Right lung (tissue), 2 donors: ENCODE measurements at regions not wholly inside any gene's neighbourhood (a gene's known extent, or its start where the extent isn't known, plus 50 kb on each side); places are given as distances from the start of the nearest gene placed in this dataset.

Experiments used
- DNase-seq, 2 donors: peaks; one replicate each; pipeline ENCODE4 v3.0.0-alpha.2; 2013

DNA sequence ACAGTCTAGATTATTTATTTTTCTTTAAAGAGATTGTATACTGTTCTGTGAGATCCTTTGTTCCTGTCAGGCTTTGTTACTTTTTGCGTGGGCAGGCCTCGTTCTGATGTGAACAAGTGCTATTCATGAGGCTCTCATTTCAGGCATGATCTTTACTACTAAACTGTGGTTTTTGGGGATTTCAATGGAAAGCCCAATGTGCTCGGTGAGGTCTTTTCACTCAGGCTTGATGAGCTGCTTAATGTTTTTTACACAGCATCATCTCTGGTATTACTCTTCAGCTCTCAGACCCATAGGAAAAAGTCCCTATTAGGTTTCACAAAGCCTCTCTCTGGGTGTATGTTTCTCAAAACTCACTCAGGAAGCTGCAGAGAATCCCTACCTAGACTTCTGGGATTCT, 419.4 kb downstream of the GPATCH2 start:
- DNase-seq: no peak

DNA sequence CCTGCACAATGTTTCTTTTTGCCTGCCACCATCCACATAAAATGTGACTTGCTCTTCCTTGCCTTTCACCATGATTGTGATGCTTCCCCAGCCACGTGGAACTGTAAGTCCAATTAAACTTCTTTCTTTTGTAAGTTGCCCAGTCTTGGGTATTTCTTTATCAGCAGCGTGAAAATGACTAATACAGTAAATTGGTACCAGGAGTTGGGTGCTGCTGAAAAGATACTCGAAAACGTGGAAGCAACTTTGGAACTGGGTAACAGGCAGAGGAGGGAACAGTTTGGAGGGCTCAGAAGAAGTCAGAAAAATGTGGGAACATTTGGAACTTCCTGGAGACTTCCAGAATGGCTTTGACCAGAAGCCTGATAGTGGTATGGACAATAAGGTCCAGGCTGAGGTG, 425.3 kb downstream of the GPATCH2 start:
- no peak for DNase-seq

DNA sequence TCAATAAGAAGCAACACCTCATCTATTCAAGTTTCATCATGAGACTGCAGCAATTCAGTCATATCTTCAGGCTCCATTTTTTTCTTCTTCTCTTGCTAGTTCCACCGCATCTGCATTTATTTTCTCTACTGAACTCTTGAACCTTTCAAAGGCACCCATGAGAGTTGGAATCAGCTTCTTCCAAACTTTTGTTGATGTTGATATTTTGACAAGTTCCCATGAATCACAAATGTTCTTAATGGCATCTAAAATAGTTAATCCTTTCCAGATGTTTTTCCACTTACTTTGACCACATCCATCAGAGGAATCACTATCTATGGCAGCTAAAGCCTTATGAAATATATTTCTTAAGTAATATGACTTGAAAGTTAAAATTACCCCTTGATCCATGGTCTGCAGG, 434.3 kb downstream of the GPATCH2 start:
- DNase-seq: no peak

DNA sequence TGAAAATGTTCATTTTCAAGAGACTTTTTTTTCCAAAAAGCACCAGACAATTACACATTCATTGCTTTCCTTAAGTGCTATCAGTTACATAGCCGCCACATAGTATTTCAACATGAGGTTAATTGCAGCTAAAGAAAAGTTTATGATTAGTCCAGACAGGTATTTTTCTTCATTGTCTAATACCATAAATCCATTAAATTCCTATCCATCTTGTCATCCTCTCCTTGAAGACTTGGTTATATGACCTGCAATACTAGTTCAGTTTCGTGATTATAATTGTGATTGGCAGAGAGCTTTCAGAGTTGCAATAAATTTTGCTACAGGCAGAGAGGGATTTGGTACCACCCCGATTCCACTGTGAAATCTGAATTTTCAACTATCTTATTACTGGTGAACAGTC, 437.7 kb downstream of the GPATCH2 start:
- no peak for DNase-seq

DNA sequence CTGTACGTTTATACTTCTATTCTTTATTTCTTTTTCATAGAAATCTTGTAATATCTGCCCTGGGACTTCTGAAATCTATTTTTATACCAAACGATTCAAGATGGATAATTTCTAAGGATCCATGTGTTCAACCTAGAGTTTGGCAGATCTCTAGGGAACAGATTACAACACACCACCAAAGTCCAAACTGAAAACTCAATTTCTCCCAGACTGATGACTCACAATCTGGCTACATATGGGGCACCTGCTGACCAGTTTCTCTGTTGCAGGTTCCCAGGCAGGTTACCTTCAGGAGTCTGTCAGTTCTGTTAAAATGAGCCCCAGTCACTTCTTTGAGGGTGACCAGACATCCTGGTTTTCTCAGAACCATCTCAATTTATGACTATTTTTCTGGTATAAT, 439.4 kb downstream of the GPATCH2 start:
- no peak for DNase-seq

DNA sequence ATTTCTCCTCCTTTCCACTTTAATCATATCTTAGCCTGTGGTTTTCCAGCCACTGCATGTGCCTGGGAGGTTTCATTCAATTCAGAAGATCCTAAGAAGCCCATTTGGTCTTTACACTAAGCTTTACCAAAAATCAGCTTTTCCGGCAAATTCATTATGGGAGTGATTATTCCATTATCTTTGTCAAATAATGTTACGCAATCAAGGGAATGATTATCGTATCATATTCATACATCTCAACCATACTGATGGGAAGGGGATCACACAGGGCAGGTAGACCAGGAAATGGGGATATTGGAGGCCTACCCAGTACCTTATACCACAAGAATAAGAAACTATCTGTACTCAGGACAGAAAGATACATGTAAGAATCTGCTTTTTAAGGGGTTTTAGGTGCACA, 440.5 kb downstream of the GPATCH2 start:
- DNase-seq: no peak

DNA sequence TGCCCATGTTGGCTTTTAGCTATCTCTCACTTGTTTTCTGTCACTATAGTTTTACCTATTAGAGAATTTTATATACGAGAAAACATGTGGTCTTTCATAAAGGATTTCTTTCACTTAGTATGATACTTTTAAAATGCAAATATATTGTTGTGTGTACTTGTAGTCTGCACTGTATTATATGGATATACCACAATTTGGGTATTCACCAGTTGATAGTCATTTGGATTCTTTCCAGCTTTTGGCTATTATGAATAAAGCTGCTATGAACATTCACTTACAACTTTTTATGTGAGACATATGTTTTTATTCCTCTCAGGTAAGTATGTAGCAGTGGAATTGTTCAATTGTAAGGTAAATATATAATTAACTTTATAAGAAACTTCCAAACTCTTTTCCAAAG, 441.5 kb downstream of the GPATCH2 start:
- DNase-seq: no peak

DNA sequence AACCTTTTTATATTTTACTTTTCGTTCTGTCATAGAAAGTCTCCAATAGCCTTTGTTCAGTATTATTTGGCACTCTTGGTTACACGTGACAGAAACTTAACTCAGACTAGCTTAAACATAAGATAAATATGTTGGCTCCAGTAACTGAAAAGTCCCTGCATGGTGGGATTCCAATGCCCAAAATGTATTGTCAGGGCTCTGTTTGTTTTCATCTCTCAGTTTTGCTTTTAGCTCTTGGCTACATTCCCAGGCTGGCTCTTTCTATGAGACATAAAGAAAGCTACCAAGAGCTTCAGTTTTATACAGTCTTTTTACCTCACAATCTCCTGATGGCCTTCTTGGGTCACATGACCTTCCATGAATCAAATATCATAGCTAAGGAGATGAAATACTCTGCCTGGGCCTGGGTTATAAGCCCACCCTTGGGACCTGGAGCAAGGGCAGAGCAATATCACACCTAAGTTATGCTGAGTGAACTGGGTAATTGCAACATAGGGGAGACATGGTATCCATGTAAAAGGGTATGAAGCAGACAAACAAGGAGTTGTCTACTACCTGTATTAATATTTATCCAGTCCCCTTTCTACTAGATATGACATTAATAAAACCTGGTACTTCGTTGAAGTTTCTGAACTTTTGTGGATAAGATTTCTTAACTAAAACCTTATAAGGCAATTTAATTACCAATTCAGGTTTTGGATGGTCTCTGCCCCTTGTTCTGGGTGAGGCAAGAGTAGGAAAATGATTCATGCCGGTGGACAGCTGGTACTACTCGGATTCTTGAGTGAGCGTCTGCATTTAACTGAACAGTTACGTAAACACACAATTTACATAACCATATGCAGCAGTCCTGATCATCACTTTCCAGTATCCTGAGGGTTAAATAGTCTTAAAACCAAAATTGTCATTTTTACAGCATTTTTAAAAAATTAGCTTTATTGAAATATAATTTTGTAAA, 442.3 kb downstream of the GPATCH2 start:
- DNase-seq: peak; percentile 62 to 63

DNA sequence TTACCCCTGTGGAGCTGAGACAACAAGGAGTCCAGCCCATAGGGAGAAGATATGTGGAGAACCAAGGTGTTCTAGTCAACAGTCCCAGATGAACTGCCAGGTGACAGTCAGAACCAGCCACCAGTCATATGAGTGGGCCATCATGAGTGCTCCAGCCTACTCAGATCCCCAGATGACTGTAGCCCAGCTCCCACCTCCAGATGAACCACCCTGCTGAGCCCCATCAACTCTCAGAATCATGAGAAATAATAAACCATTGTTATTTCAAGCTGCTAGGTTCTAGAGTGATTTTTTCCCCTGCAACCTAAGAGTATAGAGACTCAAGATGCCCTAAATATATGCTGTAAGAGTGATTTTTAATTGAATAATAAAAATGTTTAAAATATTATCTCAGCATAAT, 444.2 kb downstream of the GPATCH2 start:
- DNase-seq: no peak

DNA sequence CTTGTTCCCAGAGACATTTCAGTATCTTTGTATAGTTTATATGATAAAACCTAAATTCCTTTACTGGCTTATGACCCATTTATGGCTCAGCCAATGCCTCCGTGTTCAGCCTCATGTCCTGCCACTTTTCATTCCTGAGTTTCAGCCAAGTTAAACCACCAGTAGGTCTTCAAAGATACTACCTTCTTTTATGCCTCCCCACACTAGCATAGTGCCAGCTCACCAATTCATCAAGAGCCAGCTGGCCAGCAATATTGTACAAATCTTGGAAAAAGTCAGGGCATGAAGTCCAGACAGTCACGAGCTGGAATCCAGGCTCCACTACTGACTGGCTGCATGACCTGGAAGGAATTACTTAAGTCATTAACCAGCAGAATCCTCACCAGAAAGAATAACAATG, 446.0 kb downstream of the GPATCH2 start:
- no peak for DNase-seq

DNA sequence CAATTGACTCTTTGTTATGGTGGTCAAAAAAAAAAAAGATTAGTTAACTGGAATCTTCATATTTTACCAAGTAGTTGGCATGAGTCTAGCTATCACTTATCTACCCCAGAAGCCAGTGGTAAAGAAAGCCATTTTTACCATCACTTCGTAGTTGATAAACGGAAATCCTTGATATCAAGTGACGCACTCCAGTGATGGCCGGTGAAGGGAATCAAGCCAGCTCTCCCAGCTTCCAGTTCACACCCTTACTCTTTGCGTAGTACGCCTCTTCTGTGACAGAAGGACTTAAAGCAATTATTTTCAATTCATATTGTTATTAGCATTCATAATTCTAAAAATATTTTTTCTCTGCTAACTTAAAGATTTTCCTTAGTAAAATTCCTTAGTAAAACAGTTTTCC, 447.9 kb downstream of the GPATCH2 start:
- DNase-seq: no peak

DNA sequence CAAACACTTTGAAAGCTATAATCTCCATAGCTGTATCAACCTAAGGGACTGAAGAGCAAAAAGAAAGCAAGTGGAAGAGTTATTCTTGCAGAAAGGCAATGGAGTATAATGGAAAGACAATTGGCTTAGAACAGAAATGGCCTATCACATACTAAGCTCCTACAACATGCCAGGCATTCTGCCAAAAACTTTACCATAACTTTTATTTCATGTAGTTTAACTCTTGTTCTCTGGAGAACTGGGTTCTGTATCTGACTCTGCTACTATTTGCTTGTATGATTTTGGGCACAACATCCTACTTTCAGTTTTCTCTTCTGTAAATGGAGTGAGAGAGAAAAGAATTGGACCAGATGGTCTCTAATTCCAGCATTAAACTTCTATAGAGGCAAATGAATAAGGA, 449.1 kb downstream of the GPATCH2 start:
- DNase-seq: peak in 1 of 2 donors; percentile 7

DNA sequence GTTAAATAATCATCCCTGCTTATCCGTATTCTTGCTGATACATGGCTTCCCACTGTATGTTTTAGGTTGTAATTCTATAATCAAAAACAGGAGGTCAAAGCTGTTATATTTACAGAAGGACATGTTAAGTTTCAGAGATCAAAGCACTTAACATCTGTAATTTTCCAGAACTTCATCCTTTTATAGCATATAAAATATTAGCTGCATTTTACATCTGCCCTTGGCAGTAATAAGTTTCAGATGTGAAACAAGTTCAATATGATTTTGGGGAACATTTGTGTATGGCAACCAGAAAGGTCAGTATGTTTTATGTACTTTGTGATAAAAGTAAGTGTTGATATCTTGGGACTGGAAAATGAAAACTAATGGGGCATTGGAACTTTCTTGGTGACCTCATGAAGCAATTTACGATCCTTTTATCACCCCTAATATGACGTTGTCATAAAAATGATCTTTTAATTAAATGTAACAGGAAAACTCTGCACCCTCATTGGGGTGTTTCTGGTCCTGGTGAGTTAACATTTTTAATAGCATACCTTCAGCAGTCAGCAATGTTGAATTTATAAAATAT, 449.6 kb downstream of the GPATCH2 start:
- no peak for DNase-seq

DNA sequence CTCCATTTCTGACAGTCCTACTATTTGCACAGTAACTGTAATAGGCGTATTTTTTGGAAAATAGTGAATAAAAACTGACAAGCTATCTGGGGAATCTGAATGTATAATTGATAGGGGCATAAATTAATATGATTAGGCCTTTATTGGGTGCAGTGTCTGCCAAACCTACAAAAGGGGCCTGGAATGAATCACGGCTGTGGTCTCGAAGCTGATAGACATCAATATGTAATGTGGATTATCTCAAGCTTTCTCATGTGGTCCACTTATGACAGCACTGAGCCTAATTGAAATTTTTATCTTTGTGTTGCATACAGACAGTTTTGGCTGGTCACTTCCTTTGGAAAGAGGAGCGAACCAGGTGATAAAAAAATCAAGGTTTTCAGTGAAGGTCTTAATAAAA, 450.4 kb downstream of the GPATCH2 start:
- no peak for DNase-seq

DNA sequence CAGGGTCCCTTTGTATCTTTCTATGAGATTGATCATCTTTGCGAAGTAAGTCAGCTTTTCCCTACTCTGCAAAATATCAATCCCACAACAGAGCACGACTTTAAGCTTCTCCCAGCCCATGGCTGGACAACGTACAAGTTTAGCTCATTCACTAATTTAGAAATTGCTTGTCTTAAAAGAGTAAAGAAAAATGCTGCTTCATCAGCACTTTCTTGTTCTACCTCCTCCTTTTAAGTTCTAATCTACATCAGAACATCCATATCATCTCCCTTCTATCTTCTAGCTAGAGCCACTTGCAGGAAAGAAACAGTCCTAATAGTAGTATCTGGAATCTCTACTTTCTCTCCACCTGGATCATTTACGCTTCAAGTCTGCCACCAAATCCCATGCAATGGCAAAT, 441.2 kb upstream of the ESRRG start:
- no peak for DNase-seq

DNA sequence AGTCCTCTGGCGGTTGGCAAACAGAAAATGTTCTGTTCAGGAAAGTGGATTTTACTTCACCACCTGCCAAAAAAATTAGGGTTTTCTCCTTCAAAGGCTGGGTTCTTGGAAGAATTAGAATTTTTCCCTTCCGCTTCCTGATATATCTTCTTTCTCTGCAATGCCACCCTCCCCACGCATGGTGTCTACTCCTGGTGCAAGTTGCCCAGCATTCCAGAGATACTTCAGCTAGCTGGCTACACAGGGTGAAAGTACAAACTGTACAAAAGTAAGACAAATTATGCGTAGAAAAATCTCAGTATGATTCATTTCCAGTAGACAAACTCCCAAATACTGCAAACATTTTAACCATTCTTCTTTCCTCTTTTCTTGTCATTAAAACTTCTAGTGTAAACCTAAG, 430.1 kb upstream of the ESRRG start:
- no peak for DNase-seq

DNA sequence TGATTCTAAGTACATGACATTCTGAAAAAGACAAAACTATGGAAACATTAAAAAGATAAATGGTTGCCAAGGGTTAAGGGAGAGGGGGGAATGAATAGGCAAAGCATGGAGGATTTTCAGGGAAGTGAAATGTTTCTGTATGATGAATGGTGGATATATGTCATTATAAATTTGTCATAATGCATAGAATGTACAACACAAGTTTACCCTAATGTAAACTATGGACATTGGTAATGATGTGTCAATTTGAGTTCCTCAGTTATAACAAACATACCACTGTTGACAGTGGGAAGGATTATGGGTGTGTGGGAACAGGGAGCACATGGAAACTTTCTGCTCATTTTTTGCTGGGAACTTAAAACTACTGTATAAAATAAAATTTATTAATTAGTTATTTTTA, 427.1 kb upstream of the ESRRG start:
- DNase-seq: no peak

DNA sequence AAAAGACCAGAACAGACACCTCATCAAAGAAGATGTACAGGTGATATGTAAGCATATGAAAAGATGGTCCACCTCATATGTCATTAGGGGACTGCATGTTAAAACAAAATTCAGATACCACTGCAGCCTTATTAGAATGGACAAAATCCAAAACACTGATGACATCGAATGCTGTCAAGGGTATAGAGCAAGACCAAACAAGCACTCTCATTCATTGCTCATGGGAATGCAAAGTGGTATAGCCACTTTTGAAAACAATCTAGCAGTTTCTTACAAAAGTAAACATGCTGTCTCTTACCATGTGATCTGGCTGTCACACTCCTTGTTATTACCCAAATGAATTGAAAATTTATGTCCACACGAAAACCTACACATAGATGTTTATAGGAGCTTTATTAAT, 426.6 kb upstream of the ESRRG start:
- no peak for DNase-seq

DNA sequence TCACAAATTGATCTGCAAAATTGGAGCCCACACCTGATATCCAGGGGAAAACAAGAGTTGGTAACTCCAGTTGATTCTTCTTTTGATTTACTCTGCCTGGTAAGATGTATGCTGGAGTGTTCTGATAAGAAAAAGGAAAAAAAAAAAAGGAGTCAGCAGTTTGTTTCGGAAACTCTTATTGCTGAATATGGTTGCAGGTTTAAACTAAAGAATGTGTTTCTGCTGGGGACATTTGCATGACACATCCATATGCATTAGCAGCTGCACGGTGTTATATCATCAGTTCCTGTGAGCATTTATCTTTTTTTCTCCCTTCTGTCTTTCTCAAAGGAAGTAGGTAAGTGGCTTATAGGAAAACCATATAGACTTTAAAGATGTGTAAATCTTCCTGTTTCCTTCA, 418.5 kb upstream of the ESRRG start:
- no peak for DNase-seq

DNA sequence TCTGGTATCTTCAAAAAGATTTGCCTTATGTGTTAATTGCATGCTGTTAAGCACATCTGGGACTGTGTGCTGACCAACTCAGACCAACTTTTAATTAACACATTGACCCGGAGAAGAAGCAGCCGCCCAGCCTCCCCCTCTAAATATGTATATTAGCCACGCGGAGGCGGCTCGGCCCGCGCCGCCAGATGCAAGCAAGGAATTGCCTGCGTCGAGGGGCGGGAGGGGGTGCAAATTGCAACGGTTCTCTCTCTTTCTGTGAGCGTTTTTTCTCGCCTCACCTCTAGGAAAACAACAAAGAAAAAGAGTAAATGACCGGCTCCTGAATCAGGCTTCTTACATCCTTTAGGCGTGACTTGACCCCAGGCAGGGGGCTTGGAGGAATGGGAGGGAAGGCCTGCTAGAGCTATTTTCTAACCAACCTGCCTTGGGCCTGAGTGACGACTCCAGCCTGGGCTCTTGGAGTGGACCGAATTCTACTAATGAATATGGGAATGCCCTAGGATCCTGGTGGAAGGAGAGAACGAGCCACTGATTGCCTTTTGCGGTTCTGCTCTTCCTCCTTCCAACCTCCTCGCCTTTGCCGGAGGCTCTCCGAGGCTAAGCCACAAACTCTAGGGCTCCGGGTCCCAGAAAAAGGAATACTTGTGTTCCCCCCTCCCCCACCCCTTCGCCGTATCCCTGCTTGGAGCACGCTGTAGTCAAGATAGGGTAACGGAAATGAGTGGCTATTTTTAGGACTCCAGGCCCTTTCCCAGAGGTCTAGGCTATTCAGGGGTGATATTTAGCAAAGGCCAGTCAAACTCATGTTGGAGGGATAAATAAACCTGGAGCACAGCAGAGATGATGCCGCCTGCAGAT, 417.0 kb upstream of the ESRRG start:
- DNase-seq: no peak

DNA sequence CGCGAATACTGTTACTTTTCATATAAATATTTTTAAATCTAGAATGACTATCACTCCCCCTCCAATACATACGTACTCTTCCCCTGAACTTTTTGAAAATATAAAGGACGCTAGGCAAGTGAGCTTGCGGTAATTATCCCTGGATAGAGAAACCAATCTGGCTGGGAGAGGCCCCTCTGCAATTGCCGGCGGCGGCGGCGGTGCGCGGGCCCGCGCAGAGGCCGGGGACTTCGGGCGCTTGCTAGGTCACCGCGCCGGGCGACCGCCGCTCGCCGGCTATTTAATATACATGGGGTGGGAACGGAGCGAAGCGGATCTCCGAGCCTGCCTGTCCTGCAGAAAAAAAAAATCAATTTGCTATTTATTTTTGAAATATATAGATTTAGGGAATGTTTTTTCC, 416.3 kb upstream of the ESRRG start:
- no peak for DNase-seq

DNA sequence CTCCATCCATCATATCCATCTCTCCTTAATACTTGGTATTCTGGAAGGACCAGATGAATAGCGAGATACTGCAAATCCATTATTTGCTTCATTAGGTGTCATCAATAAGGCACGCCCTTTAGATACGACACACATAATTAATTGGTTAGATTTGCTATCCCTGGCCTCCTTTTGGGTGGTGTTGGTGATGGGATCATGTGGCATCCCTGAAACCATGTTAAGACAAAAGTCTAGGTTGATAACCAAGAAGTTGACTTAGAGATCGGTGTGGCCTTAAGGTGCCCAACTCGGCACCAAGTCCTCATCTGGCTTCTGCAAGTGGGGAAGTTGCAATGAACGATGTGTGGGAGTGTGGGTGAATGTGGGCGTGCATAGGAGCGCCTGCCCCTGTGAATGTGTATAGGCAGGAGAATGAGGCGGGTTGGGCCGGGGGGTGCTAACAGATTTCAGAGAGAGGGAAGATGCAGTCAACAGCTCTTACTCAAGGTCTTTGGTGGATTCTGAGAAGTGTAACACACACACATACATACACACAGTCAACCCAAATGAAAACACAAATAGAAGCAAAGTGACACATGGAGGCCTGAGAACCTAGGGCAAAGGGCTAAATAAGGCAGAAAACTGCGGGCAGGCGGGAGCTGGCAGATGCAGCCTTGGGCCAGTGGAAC, 415.7 kb upstream of the ESRRG start:
- no peak for DNase-seq
